ENCODE measurements at regions not wholly inside any gene's neighbourhood (a gene's known extent, or its start where the extent isn't known, plus 50 kb on each side); places are given as distances from the start of the nearest gene placed in this dataset.
"Not testable (repeated sequence)": the region's sequence is repeated elsewhere in the genome, so short reads cannot be mapped to it uniquely, and the experiment has no call there.

- no peak for DNase-seq (ENCODE audit: low read depth in 4 of 4, low spot score in 3 of 4)
These were observed 83.9 kb upstream of the MEF2A start for GRCh38 chr15:99481951-99482230.

DNA sequence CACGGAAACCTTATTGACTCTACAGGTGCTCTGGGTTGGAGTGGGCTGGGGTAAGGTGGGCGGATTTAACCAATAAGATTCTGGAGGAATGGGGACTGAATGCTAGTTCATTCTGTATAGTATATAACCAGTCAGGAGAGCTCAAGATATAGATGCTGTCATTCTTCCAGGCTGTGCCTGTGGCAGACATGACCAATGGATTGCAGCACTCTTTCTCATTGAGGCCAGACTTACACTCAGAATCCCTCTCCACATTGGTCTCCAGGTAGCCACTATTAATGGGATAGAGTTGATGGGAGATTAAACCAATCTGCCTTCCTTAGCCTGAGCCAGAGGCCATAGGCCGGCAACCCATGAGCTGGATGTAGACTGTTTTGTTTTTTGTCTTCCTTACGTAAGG, 82.8 kb upstream of the MEF2A start:
- no peak for DNase-seq (ENCODE audit: low read depth in 4 of 4, low spot score in 3 of 4)

DNA sequence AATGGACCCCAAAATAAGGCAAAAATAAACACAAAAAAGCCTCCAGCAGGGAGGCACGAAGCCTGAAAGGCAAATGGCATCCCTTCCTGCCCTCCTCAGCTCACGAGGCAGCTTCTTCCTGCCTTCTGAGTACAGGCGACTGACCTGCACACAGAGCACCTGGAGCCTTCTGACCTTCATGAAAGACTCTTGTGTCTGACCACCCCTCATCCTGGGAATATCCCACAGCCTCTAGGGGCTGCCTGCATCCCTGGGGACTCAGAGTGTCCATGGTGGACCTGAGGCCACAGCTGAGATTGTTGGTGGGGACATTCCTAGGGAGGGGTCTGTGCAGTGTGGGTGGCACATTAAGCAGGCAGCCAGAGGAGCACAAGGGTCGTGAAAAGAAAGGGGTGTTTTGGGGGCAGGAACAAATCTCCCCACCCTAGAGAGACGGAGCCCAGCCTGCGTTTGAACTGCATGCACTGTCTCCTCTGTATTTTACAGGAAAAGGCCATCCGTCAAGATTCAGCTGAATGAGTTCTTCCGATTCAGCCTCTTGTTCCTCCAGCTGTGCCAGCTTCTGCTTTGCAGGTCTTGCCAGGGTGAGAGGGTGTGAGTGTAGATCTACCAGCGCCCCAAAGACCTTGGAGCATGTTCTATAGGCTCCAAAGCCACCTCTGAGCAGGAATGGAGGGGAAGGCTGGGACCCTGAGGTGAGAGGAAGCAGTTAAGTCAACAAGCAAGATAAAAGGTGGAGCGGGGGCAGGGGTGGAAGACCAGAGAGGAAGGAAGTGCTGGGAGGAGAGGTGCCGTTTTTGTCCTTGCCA, 80.4 kb upstream of the MEF2A start:
- DNase-seq (ENCODE audit: low read depth in 4 of 4, low spot score in 3 of 4) = no peak

GRCh38 chr15:99485992-99486370, 79.8 kb upstream of the MEF2A start:
- DNase-seq (ENCODE audit: low read depth in 4 of 4, low spot score in 3 of 4) = no peak

- peak in 1 of 4 donors; percentile 25 for DNase-seq (ENCODE audit: low read depth in 4 of 4, low spot score in 3 of 4)
These were observed 79.1 kb upstream of the MEF2A start for GRCh38 chr15:99486371-99487336.

- DNase-seq (ENCODE audit: low read depth in 4 of 4, low spot score in 3 of 4) = no peak
These were observed 78.5 kb upstream of the MEF2A start for GRCh38 chr15:99487337-99487730.

DNA sequence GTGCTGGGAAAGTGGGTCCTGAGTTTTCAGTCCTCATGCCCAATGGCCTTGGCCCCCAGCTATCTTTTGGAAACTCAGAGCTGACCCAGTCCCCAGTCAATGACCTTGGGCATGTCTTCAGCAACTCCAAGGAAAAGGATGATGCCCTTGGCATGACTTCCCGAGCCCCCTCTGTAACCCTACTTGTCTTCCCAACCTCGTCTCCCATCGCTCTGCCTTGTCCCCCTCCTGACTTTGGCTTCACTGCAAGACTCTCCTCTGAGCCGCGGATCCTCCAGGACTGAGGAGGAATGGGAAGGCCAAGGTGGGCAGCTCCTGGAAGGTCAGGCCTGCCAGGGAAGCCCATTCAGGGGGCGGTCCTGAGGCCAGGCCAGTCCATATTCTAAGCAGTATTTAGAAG, 73.5 kb upstream of the MEF2A start:
- DNase-seq (ENCODE audit: low read depth in 4 of 4, low spot score in 3 of 4) = no peak

- DNase-seq (ENCODE audit: low read depth in 4 of 4, low spot score in 3 of 4) = no peak
These were observed 73.1 kb upstream of the MEF2A start for GRCh38 chr15:99492716-99493115.

GRCh38 chr15:99493461-99493860, 72.3 kb upstream of the MEF2A start:
- DNase-seq (ENCODE audit: low read depth in 4 of 4, low spot score in 3 of 4) = no peak

GRCh38 chr15:99494536-99495233, 71.1 kb upstream of the MEF2A start:
- DNase-seq (ENCODE audit: low read depth in 4 of 4, low spot score in 3 of 4) = not testable (repeated sequence)

- DNase-seq (ENCODE audit: low read depth in 4 of 4, low spot score in 3 of 4) = no peak
These were observed 70.1 kb upstream of the MEF2A start for GRCh38 chr15:99495430-99496301.

GRCh38 chr15:99496302-99496629, 69.5 kb upstream of the MEF2A start:
- DNase-seq (ENCODE audit: low read depth in 4 of 4, low spot score in 3 of 4) = no peak

GRCh38 chr15:99502182-99502581, 63.6 kb upstream of the MEF2A start:
- no peak for DNase-seq (ENCODE audit: low read depth in 4 of 4, low spot score in 3 of 4)

DNA sequence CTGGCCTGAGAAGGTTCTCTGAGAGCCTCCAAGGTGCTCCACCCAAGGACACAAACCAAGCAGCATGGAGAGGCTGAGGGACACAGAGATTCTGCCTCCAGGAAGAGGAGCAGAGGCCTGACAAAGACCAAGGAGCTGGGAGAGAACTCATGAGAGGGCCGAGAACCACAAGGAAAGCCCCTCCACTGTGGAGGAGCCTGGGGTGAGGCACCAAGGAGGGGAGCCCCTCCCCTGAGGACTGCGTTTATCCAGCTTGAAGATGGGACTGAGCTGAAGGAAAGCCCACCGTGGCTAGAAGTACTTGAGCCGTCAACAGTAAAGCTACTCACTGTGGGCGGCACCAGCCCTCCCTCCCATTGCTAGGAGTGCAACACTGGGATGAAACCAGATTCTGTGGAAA, 63.1 kb upstream of the MEF2A start:
- DNase-seq (ENCODE audit: low read depth in 4 of 4, low spot score in 3 of 4) = no peak

GRCh38 chr15:99503411-99503810, 62.4 kb upstream of the MEF2A start:
- no peak for DNase-seq (ENCODE audit: low read depth in 4 of 4, low spot score in 3 of 4)

DNA sequence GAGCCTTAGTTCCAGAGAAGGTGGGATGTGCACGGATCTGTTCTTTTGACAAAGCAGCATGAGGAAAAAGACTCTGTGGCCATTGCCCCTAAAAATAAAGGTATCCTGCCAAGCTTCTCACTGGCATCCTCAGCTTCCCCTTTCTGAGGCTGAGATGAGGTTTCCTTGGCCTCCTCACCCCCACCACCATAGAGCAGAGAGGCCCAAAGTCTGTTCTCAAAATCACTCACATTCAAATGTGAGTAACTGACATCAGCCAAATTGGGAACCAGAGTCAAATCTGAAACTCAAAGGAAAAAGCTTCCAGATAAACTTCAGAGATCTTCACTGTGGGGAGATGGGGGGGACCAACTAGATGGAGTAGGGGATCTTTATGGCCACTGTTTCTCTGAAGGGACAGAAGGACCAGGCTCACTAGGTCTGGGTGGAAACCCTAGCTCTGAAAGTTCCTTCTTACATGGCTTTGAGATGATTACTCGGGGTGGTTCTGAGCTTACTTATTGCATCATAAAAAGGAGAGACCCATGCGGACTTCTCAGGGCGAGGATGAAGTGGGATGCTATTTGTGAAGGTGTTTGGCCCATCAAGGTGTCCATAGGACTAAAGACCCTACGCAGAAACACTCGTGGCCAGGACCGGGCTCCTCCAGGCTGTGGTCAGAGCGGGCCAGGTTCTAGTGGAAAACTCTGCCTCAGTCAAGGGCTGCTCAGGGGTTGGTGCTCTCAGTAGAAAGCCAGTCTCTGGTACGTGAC, 61.5 kb upstream of the MEF2A start:
- no peak for DNase-seq (ENCODE audit: low read depth in 4 of 4, low spot score in 3 of 4)

- DNase-seq (ENCODE audit: low read depth in 4 of 4, low spot score in 3 of 4) = no peak
These were observed 60.8 kb upstream of the MEF2A start for GRCh38 chr15:99504823-99505551.

DNA sequence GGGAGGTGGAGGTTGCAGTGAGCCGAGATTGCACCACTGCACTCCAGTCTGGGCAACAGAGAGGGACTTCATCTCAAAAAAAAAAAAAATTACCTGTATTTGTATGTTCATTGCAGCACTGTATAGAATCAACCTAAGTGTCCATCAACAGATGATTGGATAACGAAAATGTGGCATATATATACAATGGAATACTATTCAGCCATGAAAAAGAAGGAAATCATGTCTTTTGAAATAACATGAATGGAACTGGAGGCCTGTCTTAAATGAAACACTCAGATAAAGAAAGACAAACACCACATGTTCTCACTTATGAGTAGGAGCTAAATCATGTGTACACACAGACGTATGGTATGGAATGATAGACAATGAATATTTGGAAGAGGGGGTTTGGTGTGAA, 59.4 kb upstream of the MEF2A start:
- no peak for DNase-seq (ENCODE audit: low read depth in 4 of 4, low spot score in 3 of 4)

DNA sequence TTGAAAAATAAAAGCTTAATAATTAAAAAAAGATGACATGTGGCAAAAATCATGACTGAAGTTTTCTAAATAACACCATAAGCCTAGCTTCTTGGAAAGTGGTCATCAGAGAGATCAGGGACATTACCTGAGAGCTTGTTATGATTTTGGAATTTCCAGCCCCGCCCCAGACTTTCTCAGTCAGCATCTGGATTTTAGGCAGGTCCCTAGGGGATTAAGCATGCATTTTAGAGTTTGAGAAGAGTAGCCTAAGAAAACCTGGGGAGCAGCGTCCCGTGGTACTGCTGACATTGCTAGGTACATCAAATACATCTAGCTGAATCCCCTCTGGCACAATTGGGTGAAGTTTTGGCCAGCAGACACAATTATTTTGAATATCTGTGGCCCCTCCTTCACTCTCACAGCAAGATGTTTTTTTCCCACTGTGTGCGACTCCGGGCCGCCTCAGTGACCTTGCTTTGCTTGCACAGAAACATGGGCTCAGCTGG, 58.7 kb upstream of the MEF2A start:
- DNase-seq (ENCODE audit: low read depth in 4 of 4, low spot score in 3 of 4) = no peak
